T-helper 17 cell (primary cell): ENCODE measurements at regions not wholly inside any gene's neighbourhood (a gene's known extent, or its start where the extent isn't known, plus 50 kb on each side); places are given as distances from the start of the nearest gene placed in this dataset.
"Not testable (repeated sequence)": the region's sequence is repeated elsewhere in the genome, so short reads cannot be mapped to it uniquely, and the experiment has no call there.

Experiments used
- ATAC-seq: fragments of 150-1000 bp; cut with Tn5 transposase; 2 replicates; pipeline ENCODE4 v1.10.0; 2021; ENCODE audit warnings: mild to moderate bottlenecking, moderate library complexity
- DNase-seq, 3 donors: peaks; one replicate each; pipeline versions ENCODE4 v3.0.0 to v3.0.0-alpha.2; 2020 to 2021
- H3K9me3 ChIP-seq: one replicate; pipeline ENCODE4 v1.7.0; 2013; ENCODE audit warnings: low read length, mild to moderate bottlenecking; ENCODE audit not compliant: control insufficient read depth, poor library complexity, severe bottlenecking
- H3K27ac Mint-ChIP-seq: one replicate; pipeline ENCODE4 v1.8.0; 2022; ENCODE audit warnings: mild to moderate bottlenecking, moderate library complexity, mixed read lengths
- H3K27me3 Mint-ChIP-seq: one replicate; pipeline ENCODE4 v1.8.0; 2022; ENCODE audit warnings: mixed read lengths
- H3K36me3 Mint-ChIP-seq: one replicate; pipeline ENCODE4 v1.8.0; 2022; ENCODE audit warnings: low read depth, mixed read lengths
- H3K4me1 Mint-ChIP-seq: one replicate; pipeline ENCODE4 v1.8.0; 2022; ENCODE audit warnings: mild to moderate bottlenecking, mixed read lengths
- H3K4me3 Mint-ChIP-seq: one replicate; pipeline ENCODE4 v1.8.0; 2022; ENCODE audit warnings: mild to moderate bottlenecking, moderate library complexity, mixed read lengths

DNA sequence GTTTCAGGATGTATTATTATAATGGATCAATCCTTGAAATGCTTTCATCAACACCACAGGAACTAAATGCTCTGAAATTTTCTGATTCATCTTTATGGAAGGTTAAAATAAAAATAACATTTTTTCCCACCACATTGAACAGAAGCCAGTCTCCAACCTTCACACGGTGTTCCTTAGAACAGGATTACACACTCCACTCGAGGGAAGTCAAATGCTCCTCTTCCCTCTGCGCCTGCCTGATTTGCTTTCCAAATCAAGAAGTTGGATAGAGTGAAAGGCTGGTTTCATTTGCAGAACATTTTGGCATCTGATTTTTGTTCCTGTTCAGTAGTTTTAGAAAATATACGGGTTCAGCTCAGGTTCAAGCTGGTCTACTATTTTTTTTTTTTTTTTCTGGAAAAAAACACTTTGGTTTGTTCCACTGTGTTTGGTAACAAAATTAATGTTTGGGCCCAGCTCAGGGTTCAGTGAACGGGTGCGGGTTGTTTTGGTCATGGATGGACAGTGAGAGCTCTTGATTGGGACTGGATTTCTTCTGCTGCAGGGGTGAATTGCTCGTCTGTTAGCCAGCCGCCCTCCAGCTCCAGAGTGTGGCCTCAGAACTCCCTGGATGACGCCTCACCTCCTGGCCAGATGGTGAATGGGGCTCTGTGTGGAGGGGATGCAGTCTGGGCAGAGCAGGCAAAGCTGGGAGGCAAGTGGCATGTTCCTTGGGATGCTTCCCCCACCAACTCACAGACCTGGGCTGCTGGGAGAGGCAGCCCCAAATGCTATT is 82.4 kb upstream of the STC2 start:
- peaks cover 19% of the 10 kb centered on the region for H3K27me3 Mint-ChIP-seq
- H3K9me3 ChIP-seq: no peaks in the 10 kb centered on the region
- H3K4me1 Mint-ChIP-seq: no peaks in the 10 kb centered on the region
- no peak for ATAC-seq
- H3K4me3 Mint-ChIP-seq: no peak overlapping the region
- no peaks in the 10 kb centered on the region for H3K36me3 Mint-ChIP-seq
- H3K27ac Mint-ChIP-seq: no peak overlapping the region
- no peak for DNase-seq

DNA sequence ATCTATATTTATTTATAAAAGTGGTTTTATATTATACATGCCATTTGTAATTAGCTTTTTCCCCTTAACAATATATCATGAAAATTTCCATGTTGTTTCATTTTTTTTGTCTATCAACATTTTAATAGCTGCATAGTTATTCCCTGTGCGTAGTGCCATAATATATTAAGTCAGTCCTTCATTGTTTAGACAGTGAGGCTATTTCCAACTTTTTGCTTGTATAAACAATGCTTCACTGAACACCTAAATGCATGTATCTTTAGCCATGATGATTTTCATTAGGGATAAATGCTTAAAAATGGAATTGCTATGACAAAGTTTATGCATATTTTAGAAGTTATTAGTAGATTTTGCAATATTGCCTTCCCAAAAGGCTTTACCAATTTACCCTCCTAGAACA is 80.7 kb upstream of the STC2 start:
- no peak for DNase-seq
- Mint-ChIP-seq H3K36me3 (no peaks in the 10 kb centered on the region), H3K27ac (no peak overlapping the region), H3K4me3 (no peak overlapping the region), H3K27me3 (peaks cover 19% of the 10 kb centered on the region), H3K4me1 (no peaks in the 10 kb centered on the region)
- H3K9me3 ChIP-seq: no peaks in the 10 kb centered on the region
- ATAC-seq: no peak

DNA sequence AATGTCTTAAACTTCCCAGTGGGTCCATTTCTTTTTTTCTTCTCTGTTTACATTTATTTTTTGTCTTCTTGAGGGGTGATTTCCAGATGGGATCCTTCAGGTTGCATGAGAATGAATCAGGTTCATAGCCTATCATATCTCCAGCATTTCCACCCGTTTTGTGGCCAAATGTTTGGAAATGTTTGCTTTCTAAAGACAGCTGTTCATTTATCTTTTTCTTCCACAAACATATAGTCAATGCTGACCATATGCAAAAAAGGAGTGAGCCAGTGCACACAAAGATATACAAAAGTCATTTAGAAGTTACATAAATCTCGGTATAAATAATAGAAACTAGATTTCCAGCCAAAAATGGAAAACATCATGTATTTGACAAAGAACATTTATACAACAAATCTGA is 71.6 kb upstream of the STC2 start:
- H3K36me3 Mint-ChIP-seq: no peaks in the 10 kb centered on the region
- H3K27ac Mint-ChIP-seq: no peak overlapping the region
- H3K27me3 Mint-ChIP-seq: peaks cover 20% of the 10 kb centered on the region
- H3K4me1 Mint-ChIP-seq: no peaks in the 10 kb centered on the region
- ATAC-seq (no peak), DNase-seq (no peak)
- H3K9me3 ChIP-seq: no peaks in the 10 kb centered on the region
- H3K4me3 Mint-ChIP-seq: no peak overlapping the region

DNA sequence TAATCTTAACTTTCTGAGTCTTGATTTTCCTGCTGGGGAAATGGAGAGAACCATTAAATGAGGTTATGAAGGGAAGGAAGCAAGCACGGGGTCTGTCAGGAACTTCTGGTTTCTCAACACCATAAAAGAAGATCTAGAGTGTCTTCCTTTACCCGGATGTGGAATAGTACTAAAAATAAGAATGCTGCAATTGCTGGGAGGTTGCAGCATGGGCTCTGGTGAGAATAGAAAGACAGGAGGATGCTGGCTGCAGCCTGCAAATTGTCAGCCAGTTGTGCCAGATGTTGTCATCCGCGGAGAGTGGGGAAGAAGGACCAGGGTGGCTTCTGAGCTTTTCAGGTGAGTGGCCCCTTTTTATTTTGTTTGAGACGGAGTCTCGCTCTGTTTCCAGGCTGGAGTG is 69.3 kb upstream of the STC2 start:
- Mint-ChIP-seq H3K27me3 (peaks cover 29% of the 10 kb centered on the region), H3K27ac (no peak overlapping the region), H3K4me3 (no peak overlapping the region), H3K36me3 (no peaks in the 10 kb centered on the region), H3K4me1 (no peaks in the 10 kb centered on the region)
- no peaks in the 10 kb centered on the region for H3K9me3 ChIP-seq
- DNase-seq (no peak), ATAC-seq (no peak)

DNA sequence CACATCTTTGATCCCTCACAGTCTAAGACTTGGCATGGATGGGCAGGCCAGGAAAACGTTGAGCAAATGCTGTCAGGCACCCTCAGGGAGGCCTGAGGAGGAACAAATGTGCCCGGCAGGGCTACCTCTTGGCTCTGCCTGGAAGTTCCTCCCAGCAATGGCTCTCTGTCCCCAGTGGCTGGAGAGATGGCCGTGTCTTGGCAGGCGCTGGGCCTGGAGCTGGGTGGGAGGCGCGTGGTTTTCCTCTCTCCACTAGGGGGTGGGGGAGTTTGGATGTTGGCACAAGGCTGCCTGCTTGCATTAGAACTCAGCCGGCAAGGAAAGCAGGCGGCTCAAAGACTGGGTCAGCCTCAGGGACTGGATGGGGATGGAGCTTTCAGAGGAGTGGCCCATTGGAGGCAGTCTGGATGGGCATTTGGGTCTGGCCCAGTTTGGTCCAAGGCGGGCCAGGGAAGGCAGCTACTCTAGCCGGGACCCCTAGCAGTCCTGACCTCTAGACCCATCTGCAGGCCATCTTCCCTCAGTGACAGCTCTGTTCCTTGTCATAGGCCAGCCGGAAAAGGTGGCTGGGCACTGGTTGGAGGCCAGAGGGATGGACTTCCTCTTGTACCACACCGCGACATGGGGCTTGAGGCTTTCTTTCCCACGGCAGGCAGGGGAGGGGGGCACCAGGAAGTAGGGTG is 68.2 kb upstream of the STC2 start:
- Mint-ChIP-seq H3K27ac (no peak overlapping the region), H3K4me1 (no peaks in the 10 kb centered on the region), H3K27me3 (peaks cover 29% of the 10 kb centered on the region), H3K36me3 (no peaks in the 10 kb centered on the region), H3K4me3 (no peak overlapping the region)
- ATAC-seq (no peak), DNase-seq (no peak)
- H3K9me3 ChIP-seq: no peaks in the 10 kb centered on the region

DNA sequence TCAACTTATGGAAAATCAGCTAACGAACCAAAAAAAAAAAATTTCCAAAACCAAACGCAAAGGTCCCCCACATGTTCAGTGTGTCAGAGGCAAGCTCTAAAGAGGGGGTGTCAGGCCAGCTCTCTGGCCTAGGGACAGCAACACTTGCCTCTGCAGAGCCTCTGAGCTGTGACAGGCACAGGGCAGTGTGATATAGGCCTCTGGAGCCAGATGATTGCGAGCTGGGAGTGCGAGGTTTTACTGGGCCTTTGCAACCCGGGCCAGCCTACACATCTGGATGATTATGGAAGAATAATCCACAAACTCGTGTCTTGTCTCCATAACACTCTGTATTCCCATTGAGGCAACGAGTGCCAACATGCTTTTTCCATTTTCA is 67.7 kb upstream of the STC2 start:
- Mint-ChIP-seq H3K27ac (no peak overlapping the region), H3K4me3 (no peak overlapping the region), H3K27me3 (peaks cover 31% of the 10 kb centered on the region), H3K36me3 (no peaks in the 10 kb centered on the region), H3K4me1 (no peaks in the 10 kb centered on the region)
- ATAC-seq: no peak
- no peak for DNase-seq
- H3K9me3 ChIP-seq: no peaks in the 10 kb centered on the region

DNA sequence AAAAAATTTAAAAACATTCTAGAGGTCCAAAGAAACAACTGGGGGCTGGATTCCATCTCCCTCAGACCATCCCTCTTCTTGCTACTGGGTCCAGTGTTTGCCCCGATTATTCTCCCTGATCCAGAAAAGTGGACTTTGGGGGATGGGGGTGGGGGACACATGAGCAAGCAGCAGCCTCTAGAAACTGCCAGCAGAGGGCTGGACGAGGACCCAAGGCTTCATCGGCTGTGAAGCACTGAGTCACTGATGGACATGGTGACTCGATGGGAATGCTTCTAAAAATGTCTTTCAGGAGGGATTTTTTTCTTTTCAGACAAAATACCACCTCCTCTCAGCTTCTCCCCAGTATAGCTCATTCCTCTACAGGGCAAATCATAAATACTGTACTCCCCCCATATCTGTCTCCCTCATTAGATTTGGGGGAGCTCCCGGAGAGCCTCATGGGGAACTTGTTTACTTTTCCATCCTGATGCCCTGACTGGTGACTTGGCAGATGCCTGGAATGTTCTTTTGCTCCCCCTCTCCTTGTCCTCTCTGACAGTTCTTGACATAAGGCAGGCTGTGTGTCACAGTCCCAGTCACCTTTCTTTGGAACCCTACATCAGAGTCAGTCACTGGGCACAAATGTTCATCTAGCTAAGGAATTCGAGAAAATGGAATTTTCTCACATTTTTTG is 67.2 kb upstream of the STC2 start:
- ATAC-seq: no peak
- H3K36me3 Mint-ChIP-seq: no peaks in the 10 kb centered on the region
- no peaks in the 10 kb centered on the region for H3K4me1 Mint-ChIP-seq
- DNase-seq: no peak
- H3K27me3 Mint-ChIP-seq: peaks cover 32% of the 10 kb centered on the region
- H3K4me3 Mint-ChIP-seq: no peak overlapping the region
- no peak overlapping the region for H3K27ac Mint-ChIP-seq
- H3K9me3 ChIP-seq: no peaks in the 10 kb centered on the region

DNA sequence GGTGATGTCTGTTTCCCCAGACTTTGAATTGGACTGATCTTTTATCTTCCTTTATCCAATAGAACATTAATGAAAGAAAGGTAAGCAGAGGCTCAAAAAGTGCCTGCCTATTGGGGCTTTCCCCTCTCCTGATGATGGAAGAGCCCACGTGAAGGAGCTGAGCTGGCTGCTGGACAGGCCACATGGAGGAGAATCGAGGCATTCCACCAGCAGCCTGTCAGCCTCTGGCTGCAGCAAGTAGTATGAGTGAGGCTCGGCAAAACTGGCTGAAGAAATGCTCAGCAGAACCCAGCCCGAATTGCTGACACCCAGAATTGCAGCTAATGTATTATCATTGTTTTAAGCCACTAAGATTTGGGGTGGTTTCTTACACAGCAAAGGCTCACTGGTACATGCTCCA is 66.5 kb upstream of the STC2 start:
- Mint-ChIP-seq H3K4me1 (no peaks in the 10 kb centered on the region), H3K27ac (no peak overlapping the region), H3K36me3 (no peaks in the 10 kb centered on the region), H3K27me3 (peaks cover 39% of the 10 kb centered on the region), H3K4me3 (no peak overlapping the region)
- ATAC-seq: no peak
- no peak for DNase-seq
- H3K9me3 ChIP-seq: no peaks in the 10 kb centered on the region

DNA sequence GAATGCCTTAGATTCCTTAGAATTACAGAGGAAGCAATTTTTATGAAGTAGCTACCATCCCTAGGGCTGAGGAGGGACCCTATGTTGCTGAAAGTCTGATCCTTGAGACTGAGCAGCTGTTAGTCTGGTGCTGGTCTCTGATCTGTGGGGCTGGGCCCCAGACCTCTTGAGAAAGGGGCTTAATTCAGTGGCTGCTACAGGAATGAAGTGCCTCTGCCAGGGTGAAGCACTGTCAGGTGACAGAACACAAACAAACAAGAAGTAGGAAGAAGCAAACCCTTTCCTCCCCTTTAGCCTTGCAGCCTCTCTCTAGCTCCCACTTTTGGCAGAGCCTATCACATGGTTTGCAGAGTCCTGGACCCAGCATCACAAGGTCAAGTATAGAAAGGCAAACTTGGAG is 64.0 kb upstream of the STC2 start:
- no peaks in the 10 kb centered on the region for H3K4me1 Mint-ChIP-seq
- ATAC-seq: no peak

DNA sequence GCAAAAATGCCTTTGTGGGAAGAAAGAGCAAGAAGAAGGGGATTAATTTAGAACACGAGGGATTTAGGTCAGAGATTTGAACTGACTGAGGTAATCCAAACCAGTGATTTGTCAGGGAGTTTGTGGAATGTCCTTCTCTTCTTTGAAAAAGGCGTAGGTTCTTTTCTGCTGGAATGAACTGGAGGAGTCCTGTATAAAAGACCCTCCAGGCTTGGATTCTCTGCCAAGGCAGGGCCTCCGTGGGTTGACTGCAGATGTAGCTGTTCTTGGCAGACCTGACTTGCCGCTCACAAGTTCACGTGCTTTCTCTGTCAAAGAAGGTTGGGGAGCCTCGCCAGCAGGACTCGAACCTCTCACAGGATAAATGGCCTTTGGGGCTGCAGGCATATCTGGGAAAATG is 62.8 kb upstream of the STC2 start:
- Mint-ChIP-seq H3K4me1 (no peaks in the 10 kb centered on the region), H3K27me3 (peaks cover 33% of the 10 kb centered on the region), H3K36me3 (no peaks in the 10 kb centered on the region), H3K4me3 (no peak overlapping the region), H3K27ac (no peak overlapping the region)
- no peak for ATAC-seq
- no peak for DNase-seq
- H3K9me3 ChIP-seq: no peaks in the 10 kb centered on the region

More for the DNA sequence above, 64.0 kb upstream of the STC2 start:
- no peak overlapping the region for H3K27ac Mint-ChIP-seq
- no peaks in the 10 kb centered on the region for H3K36me3 Mint-ChIP-seq
- H3K27me3 Mint-ChIP-seq: peaks cover 43% of the 10 kb centered on the region
- no peaks in the 10 kb centered on the region for H3K9me3 ChIP-seq
- H3K4me3 Mint-ChIP-seq: no peak overlapping the region
- no peak for DNase-seq

DNA sequence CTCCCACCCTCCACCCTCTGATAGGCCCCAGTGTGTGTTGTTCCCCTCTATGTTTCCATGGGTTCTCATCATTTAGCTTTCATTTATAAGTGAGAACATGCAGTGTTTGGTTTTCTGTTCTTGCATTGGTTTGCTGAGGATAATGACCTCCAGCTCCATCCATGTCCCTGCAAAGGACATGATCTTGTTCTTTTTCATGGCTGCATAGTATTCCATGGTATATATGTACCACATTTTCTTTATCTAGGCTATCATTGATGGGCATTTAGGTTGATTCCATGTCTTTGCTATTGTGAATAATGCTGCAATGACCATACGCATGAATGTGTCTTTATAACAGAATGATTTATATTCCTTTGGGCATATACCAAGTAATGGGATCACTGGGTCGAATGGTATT is 59.1 kb upstream of the STC2 start:
- not testable (repeated sequence) for H3K4me1 Mint-ChIP-seq, DNase-seq, H3K36me3 Mint-ChIP-seq, H3K4me3 Mint-ChIP-seq, ATAC-seq, H3K9me3 ChIP-seq, H3K27ac Mint-ChIP-seq
- peaks cover 33% of the 10 kb centered on the region for H3K27me3 Mint-ChIP-seq

DNA sequence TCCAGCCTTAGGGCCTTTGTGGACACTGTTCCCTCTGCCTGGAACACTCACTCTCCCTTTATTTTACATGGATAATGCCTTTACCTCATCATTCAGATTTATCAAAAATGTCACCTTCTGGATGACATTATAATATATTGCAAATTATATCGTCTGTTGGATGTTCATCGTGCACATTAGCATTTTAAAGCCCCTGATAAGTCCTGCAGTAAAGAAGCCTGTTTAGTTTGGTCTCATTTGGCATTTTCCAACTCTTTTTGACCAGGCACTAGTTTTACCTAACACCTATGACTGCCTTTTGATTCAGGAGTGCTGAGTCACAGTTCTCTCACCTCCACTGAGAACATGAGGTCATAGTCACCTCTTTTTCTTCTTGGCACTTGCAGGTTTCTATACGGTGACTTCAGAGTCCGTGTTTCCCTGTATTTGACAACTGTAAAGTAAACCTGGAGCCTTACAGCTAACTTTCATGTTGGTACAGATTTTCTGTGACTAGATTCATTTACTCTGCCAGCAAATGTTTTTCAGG is 57.7 kb upstream of the STC2 start:
- no peaks in the 10 kb centered on the region for H3K4me1 Mint-ChIP-seq
- no peaks in the 10 kb centered on the region for H3K9me3 ChIP-seq
- no peak overlapping the region for H3K27ac Mint-ChIP-seq
- no peaks in the 10 kb centered on the region for H3K36me3 Mint-ChIP-seq
- ATAC-seq: no peak
- H3K4me3 Mint-ChIP-seq: no peak overlapping the region
- H3K27me3 Mint-ChIP-seq: peaks cover 36% of the 10 kb centered on the region
- no peak for DNase-seq

DNA sequence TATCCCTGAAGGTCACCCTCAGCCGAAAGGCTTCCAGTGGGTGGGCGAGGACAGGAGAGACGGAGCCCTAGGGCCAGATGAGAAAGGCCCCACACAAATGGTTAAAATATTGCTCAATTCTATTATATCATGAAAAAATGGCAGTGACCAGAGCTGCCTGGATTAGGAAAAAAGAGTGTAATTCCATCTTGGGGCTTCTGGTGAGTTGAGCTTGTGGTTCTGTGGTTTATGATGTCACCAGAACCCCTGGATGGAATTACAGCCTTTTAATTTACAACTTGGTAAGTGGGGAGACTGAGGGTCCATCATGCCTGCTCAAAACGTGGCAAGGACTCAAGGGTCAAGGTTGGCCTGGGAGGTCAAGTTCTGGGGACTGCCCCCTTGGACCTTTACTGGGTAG is 55.5 kb upstream of the STC2 start:
- no peak for ATAC-seq
- H3K4me1 Mint-ChIP-seq: no peaks in the 10 kb centered on the region
- H3K27me3 Mint-ChIP-seq: peaks cover 20% of the 10 kb centered on the region
- H3K36me3 Mint-ChIP-seq: no peaks in the 10 kb centered on the region
- H3K4me3 Mint-ChIP-seq: no peak overlapping the region
- no peaks in the 10 kb centered on the region for H3K9me3 ChIP-seq
- no peak for DNase-seq
- no peak overlapping the region for H3K27ac Mint-ChIP-seq
